ENCODE measurements at regions not wholly inside any gene's neighbourhood (a gene's known extent, or its start where the extent isn't known, plus 50 kb on each side); places are given as distances from the start of the nearest gene placed in this dataset.

DNA sequence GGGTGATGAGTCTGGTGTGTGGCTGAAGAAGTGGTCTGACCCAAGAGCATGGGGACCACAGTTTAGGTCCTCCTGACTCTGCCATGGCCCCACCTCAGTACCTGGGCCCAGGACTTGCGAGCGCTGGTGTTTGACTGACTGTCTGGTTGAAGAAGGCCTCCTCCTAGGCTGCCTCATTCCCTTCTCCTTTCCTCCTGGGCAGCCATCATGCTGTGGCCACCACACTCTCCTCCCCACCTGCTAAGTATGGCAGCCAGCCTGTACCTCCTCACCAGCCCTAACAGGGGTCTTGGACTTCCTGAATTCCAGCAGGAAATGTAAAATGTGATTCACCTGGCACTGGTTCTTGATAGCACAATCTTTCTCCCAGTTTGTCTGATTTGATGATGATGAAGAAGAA is 156.8 kb upstream of the GPR26 start:
- DNase-seq (ENCODE audit: low read depth): no peak
- no peak overlapping the region for H3K4me3 ChIP-seq (ENCODE audit: control insufficient read depth, low read depth, low read length)
- TF ChIP-seq CTCF (IDR thresholded peaks at IDR 0.05; ENCODE audit: control insufficient read depth, insufficient read depth, low read depth, low read length, missing control alignments): no peak

DNA sequence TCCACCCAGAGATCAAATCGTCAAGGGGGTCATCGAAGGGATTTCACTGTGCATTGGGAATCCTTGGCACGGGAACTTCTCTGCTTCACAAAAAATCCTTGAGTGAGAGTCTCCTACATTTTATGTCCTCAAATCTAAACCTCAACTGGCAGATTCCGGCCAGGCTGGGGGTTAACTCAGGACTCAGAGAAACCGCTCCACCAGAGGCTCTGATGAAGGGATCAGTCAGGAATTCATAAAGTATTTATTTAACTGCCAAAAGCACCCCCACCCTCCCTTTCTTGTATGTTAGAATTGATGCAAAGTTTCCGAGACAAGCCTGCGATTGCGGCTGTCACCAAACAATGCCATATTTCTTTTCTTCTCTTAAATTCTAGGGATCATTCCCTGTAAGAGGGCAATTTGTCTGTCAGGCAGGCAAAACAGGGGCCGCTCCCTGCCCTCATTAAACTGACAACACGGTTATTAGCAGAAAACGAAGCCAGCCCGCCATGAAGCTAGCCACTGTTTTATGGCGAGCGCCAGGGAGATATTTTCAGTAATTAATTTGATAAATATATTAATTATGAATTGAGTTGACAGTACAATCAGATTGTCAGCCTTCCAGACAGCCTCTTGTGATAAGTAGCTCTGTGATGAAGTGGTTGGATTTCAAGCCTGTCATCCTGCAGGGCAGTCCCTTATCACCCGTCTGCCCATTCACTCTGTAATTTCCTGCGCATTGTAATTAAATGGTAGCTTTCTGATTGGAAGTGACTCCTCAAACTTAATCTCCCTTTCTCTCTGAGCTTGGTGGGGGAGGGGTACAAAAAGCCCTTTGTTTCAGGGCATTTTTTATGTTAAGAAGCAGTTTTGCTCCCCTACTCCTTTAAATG is 153.0 kb upstream of the GPR26 start:
- no peak overlapping the region for H3K4me3 ChIP-seq (ENCODE audit: control insufficient read depth, low read depth, low read length)
- no peak for TF ChIP-seq CTCF (IDR thresholded peaks at IDR 0.05; ENCODE audit: control insufficient read depth, insufficient read depth, low read depth, low read length, missing control alignments)
- no peak for DNase-seq (ENCODE audit: low read depth)

GRCh38 chr10:123513870-123514269 is 152.3 kb upstream of the GPR26 start:
- no peak for DNase-seq (ENCODE audit: low read depth)
- no peak overlapping the region for H3K4me3 ChIP-seq (ENCODE audit: control insufficient read depth, low read depth, low read length)
- no peak for TF ChIP-seq CTCF (IDR thresholded peaks at IDR 0.05; ENCODE audit: control insufficient read depth, insufficient read depth, low read depth, low read length, missing control alignments)

DNA sequence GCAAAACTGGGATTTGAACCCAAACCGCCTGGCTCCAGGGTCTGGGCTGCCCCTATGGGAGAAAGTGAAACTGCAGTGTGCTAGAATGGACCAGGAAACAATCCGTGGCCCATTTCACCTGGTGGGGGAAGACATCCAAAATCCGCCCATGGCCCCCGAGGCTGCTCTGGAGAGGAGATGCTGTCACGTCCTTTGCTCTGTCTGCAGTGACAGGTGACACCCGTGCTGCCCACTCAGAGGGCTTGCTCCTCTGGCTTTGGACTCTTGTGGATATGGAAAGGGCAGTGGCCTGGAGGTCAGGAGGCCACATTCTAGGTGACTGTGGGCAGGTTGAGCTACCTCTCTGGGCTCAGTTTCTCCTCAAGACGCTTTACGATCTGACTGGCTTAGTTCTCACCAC is 151.2 kb upstream of the GPR26 start:
- no peak overlapping the region for H3K4me3 ChIP-seq (ENCODE audit: control insufficient read depth, low read depth, low read length)
- DNase-seq (ENCODE audit: low read depth): no peak
- no peak for TF ChIP-seq CTCF (IDR thresholded peaks at IDR 0.05; ENCODE audit: control insufficient read depth, insufficient read depth, low read depth, low read length, missing control alignments)

- DNase-seq (ENCODE audit: low read depth): no peak
- H3K4me3 ChIP-seq (ENCODE audit: control insufficient read depth, low read depth, low read length): no peak overlapping the region
- no peak for TF ChIP-seq CTCF (IDR thresholded peaks at IDR 0.05; ENCODE audit: control insufficient read depth, insufficient read depth, low read depth, low read length, missing control alignments)
Observed at GRCh38 chr10:123515661-123516060, 150.5 kb upstream of the GPR26 start.

GRCh38 chr10:123516291-123516690 is 149.9 kb upstream of the GPR26 start:
- TF ChIP-seq CTCF (IDR thresholded peaks at IDR 0.05; ENCODE audit: control insufficient read depth, insufficient read depth, low read depth, low read length, missing control alignments): no peak
- DNase-seq (ENCODE audit: low read depth): no peak
- no peak overlapping the region for H3K4me3 ChIP-seq (ENCODE audit: control insufficient read depth, low read depth, low read length)
